MCF 10A (cell line): ENCODE measurements at regions not wholly inside any gene's neighbourhood (a gene's known extent, or its start where the extent isn't known, plus 50 kb on each side); places are given as distances from the start of the nearest gene placed in this dataset.
A peak's percentile ranks its signal among the peaks of the same experiment; 100 is the strongest.

ENCODE experiments used
- BruUV-seq: library from RNA; stranded (reverse); fragments of 400-500 nt; replicated peaks from 2 replicates; lab custom pipeline; 2021; lab: Mats Ljungman, UMichigan
- CTCF ChIA-PET: fragments of 300-600 bp; sonication (Branson Sonifier 250); formaldehyde crosslinking; extraction: SDS; loops from one replicate; lab custom pipeline; 2021; ENCODE audit warnings: antibody characterized with exemption, inconsistent platforms; lab: Yijun Ruan, JAX
- POLR2A ChIA-PET: fragments of 300-600, 350-650 bp; sonication (Branson Sonifier 250); formaldehyde crosslinking; extraction: SDS; loops from one replicate; lab custom pipeline; 2020; ENCODE audit warnings: antibody characterized with exemption, inconsistent platforms; lab: Yijun Ruan, JAX
- DNase-seq: peaks from one replicate; pipeline ENCODE4 v3.0.0-alpha.2; 2018; ENCODE audit not compliant: unreplicated experiment
- H3K27ac Mint-ChIP-seq: one replicate; pipeline ENCODE4 v1.8.0; 2022; ENCODE audit warnings: mild to moderate bottlenecking, low read depth, mixed read lengths; ENCODE audit not compliant: unreplicated experiment
- H3K27me3 Mint-ChIP-seq: one replicate; pipeline ENCODE4 v1.8.0; 2022; ENCODE audit warnings: mixed read lengths; ENCODE audit not compliant: insufficient read depth, unreplicated experiment
- H3K36me3 Mint-ChIP-seq: one replicate; pipeline ENCODE4 v1.8.0; 2022; ENCODE audit warnings: mild to moderate bottlenecking, moderate library complexity, mixed read lengths; ENCODE audit not compliant: insufficient read depth, unreplicated experiment
- H3K4me1 Mint-ChIP-seq: one replicate; pipeline ENCODE4 v1.8.0; 2022; ENCODE audit warnings: mixed read lengths; ENCODE audit not compliant: insufficient read depth, unreplicated experiment
- H3K4me3 Mint-ChIP-seq: one replicate; pipeline ENCODE4 v1.8.0; 2022; ENCODE audit warnings: mild to moderate bottlenecking, moderate library complexity, mixed read lengths; ENCODE audit not compliant: unreplicated experiment
- H3K9me3 Mint-ChIP-seq: one replicate; pipeline ENCODE4 v1.8.0; 2022; ENCODE audit warnings: mixed read lengths; ENCODE audit not compliant: unreplicated experiment
- intact Hi-C: fragments of 100-400 bp; cut with micrococcal nuclease; formaldehyde crosslinking; loops from 2 replicates; pipeline ENCODE4 v1.14.1; 2022
- TF ChIP-seq, protein P1 (sequence below): fragments of 200-600 bp; IDR thresholded peaks from one replicate; pipeline ENCODE4 v1.8.0; 2022; ENCODE audit warnings: antibody characterized with exemption, mild to moderate bottlenecking; ENCODE audit not compliant: unreplicated experiment

DNA sequence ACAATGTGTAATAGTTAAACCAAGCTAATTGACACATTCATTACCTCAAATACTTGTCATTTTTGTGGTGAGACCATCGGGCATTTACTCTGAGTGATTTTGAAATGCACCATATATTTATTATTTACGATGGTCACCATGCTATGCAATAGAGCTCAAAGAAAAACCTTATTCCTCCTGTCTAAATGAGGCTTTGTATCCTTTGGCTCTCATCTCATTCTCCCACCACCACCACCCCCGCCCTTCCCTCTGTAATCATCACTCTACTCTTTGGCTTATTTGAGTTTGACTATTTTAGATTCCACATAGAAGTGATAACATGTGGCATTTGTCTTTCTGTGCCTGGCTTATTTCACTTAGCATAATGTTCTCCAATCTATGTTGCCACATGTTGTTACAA, 124.9 kb downstream of the CYSLTR2 start:
- intact Hi-C loops = loop anchor here (10.0 kb wide), 1 partner anchor 506 kb away; no protein-coding TSS in a partner anchor
- TF ChIP-seq, protein P1, sequence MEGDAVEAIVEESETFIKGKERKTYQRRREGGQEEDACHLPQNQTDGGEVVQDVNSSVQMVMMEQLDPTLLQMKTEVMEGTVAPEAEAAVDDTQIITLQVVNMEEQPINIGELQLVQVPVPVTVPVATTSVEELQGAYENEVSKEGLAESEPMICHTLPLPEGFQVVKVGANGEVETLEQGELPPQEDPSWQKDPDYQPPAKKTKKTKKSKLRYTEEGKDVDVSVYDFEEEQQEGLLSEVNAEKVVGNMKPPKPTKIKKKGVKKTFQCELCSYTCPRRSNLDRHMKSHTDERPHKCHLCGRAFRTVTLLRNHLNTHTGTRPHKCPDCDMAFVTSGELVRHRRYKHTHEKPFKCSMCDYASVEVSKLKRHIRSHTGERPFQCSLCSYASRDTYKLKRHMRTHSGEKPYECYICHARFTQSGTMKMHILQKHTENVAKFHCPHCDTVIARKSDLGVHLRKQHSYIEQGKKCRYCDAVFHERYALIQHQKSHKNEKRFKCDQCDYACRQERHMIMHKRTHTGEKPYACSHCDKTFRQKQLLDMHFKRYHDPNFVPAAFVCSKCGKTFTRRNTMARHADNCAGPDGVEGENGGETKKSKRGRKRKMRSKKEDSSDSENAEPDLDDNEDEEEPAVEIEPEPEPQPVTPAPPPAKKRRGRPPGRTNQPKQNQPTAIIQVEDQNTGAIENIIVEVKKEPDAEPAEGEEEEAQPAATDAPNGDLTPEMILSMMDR = no peak
- H3K27me3 Mint-ChIP-seq = no peaks in the 10 kb centered on the region
- H3K36me3 Mint-ChIP-seq = no peaks in the 10 kb centered on the region
- peaks cover 14% of the 10 kb centered on the region for H3K9me3 Mint-ChIP-seq
- H3K4me3 Mint-ChIP-seq = no peak overlapping the region
- no TSS peak for BruUV-seq
- no peak overlapping the region for H3K27ac Mint-ChIP-seq
- H3K4me1 Mint-ChIP-seq = peaks cover 20% of the 10 kb centered on the region
- POLR2A ChIA-PET = interaction anchor here (0.6 to 0.7 kb wide), 2 partner anchors 56 to 439 kb away, joined by 3 read pairs; no protein-coding TSS in a partner anchor
- no peak for DNase-seq
- CTCF ChIA-PET = interaction anchor here (0.5 kb wide), 1 partner anchor 168 kb away, joined by 3 read pairs; no protein-coding TSS in a partner anchor

- peaks cover 14% of the 10 kb centered on the region for H3K9me3 Mint-ChIP-seq
- no peak for DNase-seq
- H3K4me3 Mint-ChIP-seq = no peak overlapping the region
- intact Hi-C loops = no loop called here
- no peak overlapping the region for H3K27ac Mint-ChIP-seq
- TF ChIP-seq, protein P1 = no peak
- CTCF ChIA-PET = interaction anchor here (0.6 to 1.3 kb wide), 5 partner anchors 9 to 330 kb away, joined by 3 to 8 read pairs (median 3); no protein-coding TSS in a partner anchor
- H3K4me1 Mint-ChIP-seq = peaks cover 22% of the 10 kb centered on the region
- H3K27me3 Mint-ChIP-seq = no peaks in the 10 kb centered on the region
- POLR2A ChIA-PET = interaction anchor here (1.0 kb wide), 1 partner anchor 11 kb away, joined by 5 read pairs; no protein-coding TSS in a partner anchor
- no TSS peak for BruUV-seq
- H3K36me3 Mint-ChIP-seq = no peaks in the 10 kb centered on the region
These were observed 127.1 kb downstream of the CYSLTR2 start for GRCh38 chr13:48780713-48781341.

- intact Hi-C loops = no loop called here
- Mint-ChIP-seq H3K36me3 (no peaks in the 10 kb centered on the region), H3K9me3 (peaks cover 10% of the 10 kb centered on the region), H3K27ac (peak overlapping the region; percentile 88), H3K4me1 (peaks cover 24% of the 10 kb centered on the region), H3K27me3 (no peaks in the 10 kb centered on the region), H3K4me3 (peak overlapping the region; percentile 35)
- BruUV-seq = no TSS peak
- TF ChIP-seq, protein P1 = no peak
- ChIA-PET POLR2A (interaction anchor here (0.9 to 1.8 kb wide), 4 partner anchors 9 to 328 kb away, joined by 4 to 5 read pairs (median 4); no protein-coding TSS in a partner anchor), CTCF (interaction anchor here (0.6 to 2.4 kb wide), 7 partner anchors 9 to 406 kb away, joined by 3 to 9 read pairs (median 4); no protein-coding TSS in a partner anchor)
- peak; percentile 83 for DNase-seq
These were observed 128.7 kb downstream of the CYSLTR2 start for GRCh38 chr13:48782429-48782840.

- POLR2A ChIA-PET = interaction anchor here (0.6 to 1.8 kb wide), 17 partner anchors 10 to 1968 kb away, joined by 3 to 7 read pairs (median 3); partner anchors contain the start of genes CDADC1, FNDC3A and RCBTB2
- Mint-ChIP-seq H3K36me3 (no peaks in the 10 kb centered on the region), H3K27ac (peak overlapping the region; percentile 88), H3K4me1 (peaks cover 24% of the 10 kb centered on the region), H3K4me3 (peak overlapping the region; percentile 35), H3K9me3 (peaks cover 9% of the 10 kb centered on the region), H3K27me3 (no peaks in the 10 kb centered on the region)
- BruUV-seq = no TSS peak
- CTCF ChIA-PET = interaction anchor here (0.6 to 2.4 kb wide), 8 partner anchors 10 to 497 kb away, joined by 3 to 9 read pairs (median 4); no protein-coding TSS in a partner anchor
- peak; percentile 99 for DNase-seq
- intact Hi-C loops = loop anchor here (1.0 kb wide), 2 partner anchors 109 to 193 kb away; no protein-coding TSS in a partner anchor
- TF ChIP-seq, protein P1 = no peak
These were observed 129.5 kb downstream of the CYSLTR2 start for GRCh38 chr13:48783181-48783630.
